K562 (cell line): ENCODE measurements at regions not wholly inside any gene's neighbourhood (a gene's known extent, or its start where the extent isn't known, plus 50 kb on each side); places are given as distances from the start of the nearest gene placed in this dataset.

Source experiments
- ATAC-seq: fragments of 200-7000 bp; cut with Tn5 transposase; 3 replicates; pipeline ENCODE4 v1.9.1; 2020; ENCODE audit warnings: moderate library complexity
- BruUV-seq: library from RNA; stranded (reverse); fragments of 400-500 nt; replicated peaks from 2 replicates; lab custom pipeline; 2021; lab: Mats Ljungman, UMichigan
- CTCF ChIA-PET: fragments of 300-600 bp; formaldehyde crosslinking; extraction: SDS; loops from one replicate; lab custom pipeline; 2021; ENCODE audit warnings: low intra/inter-chr PET ratio; lab: Yijun Ruan, JAX
- POLR2A ChIA-PET: fragments of 300-600, 350-650 bp; sonication (Branson Sonifier 250); formaldehyde crosslinking; extraction: SDS; loops from one replicate; lab custom pipeline; 2021; ENCODE audit warnings: antibody characterized with exemption, inconsistent platforms; lab: Yijun Ruan, JAX
- DNase-seq, 4 experiments: peaks; one replicate each; pipeline versions ENCODE4 v3.0.0 to v3.0.0-alpha.2; 2011 to 2018; ENCODE audit warnings: low spot score in 3 of 4, mixed read lengths in 3 of 4; ENCODE audit errors: extremely low read depth in 1 of 4
- FAIRE-seq: peaks from 2 replicates; lab custom pipeline; 2011; peaks lifted over from hg19 to GRCh38; lab: Jason Lieb, UNC
- H2AFZ ChIP-seq: 2 replicates; pipeline ENCODE4 v1.6.0; 2011; ENCODE audit warnings: low read depth, low read length, control low read depth, inconsistent platforms
- H3K27ac ChIP-seq: fragments of 200-600 bp; 3 replicates; pipeline ENCODE4 v1.8.0; 2011; ENCODE audit warnings: low read depth, mild to moderate bottlenecking, control low read depth, inconsistent platforms, low read length, moderate library complexity, mixed read lengths; ENCODE audit errors: extremely low read depth
- H3K27me3 ChIP-seq, 2 experiments: fragments of 300-600 bp in 1 of 2; 2 replicates in 1 of 2; 3 replicates in 1 of 2; pipeline versions ENCODE4 v1.6.0 to v1.8.0; 2011; ENCODE audit warnings: inconsistent platforms in 2 of 2, low read length in 2 of 2, mild to moderate bottlenecking in 1 of 2, mixed read lengths in 1 of 2, moderate library complexity in 1 of 2; ENCODE audit not compliant: control insufficient read depth in 2 of 2, insufficient read depth in 2 of 2
- H3K36me3 ChIP-seq: fragments of 300-600 bp; 3 replicates; pipeline ENCODE4 v1.8.0; 2011; ENCODE audit warnings: mild to moderate bottlenecking, low read length, inconsistent platforms; ENCODE audit not compliant: control insufficient read depth, insufficient read depth
- H3K4me1 ChIP-seq, 2 experiments: fragments of 200-600 bp in 1 of 2; replicated peaks in 1 of 2; 2 replicates in 1 of 2; 3 replicates in 1 of 2; pipeline versions ENCODE4 v1.5.1 to v1.8.0; 2011; ENCODE audit warnings: inconsistent platforms in 2 of 2, low read length in 2 of 2, mild to moderate bottlenecking in 1 of 2, mixed read lengths in 1 of 2, moderate library complexity in 1 of 2; ENCODE audit not compliant: control insufficient read depth in 2 of 2, insufficient read depth in 2 of 2
- H3K4me2 ChIP-seq: 2 replicates; pipeline ENCODE4 v1.6.1; 2011; ENCODE audit warnings: low read length, control low read depth, inconsistent platforms, mixed read lengths; ENCODE audit not compliant: insufficient read depth
- H3K4me3 ChIP-seq: fragments of 200-600 bp; sonication (generic), shearing (Covaris generic); 2 replicates; pipeline ENCODE4 v1.5.1; 2016; ENCODE audit warnings: control low read depth, inconsistent platforms
- H3K79me2 ChIP-seq: fragments of 200-600 bp; 3 replicates; pipeline ENCODE4 v1.8.0; 2011; ENCODE audit warnings: low read length, inconsistent platforms; ENCODE audit not compliant: control insufficient read depth, insufficient read depth
- H3K9ac ChIP-seq, 2 experiments: 2 replicates each; pipeline versions ENCODE4 v1.6.0 to v1.6.1; 2011; ENCODE audit warnings: low read depth in 2 of 2, low read length in 2 of 2, control low read depth in 1 of 2, inconsistent platforms in 1 of 2, mild to moderate bottlenecking in 1 of 2, mixed read lengths in 1 of 2; ENCODE audit not compliant: insufficient read depth in 1 of 2
- H3K9me1 ChIP-seq: one replicate; pipeline ENCODE4 v1.6.0; 2011; ENCODE audit warnings: inconsistent platforms, mild to moderate bottlenecking, low read length, moderate library complexity; ENCODE audit not compliant: control insufficient read depth, insufficient read depth
- H3K9me3 ChIP-seq: replicated peaks from 2 replicates; pipeline ENCODE4 v1.5.1; 2011; ENCODE audit warnings: low read depth, low read length, inconsistent platforms; ENCODE audit not compliant: control insufficient read depth, insufficient read depth
- H4K20me1 ChIP-seq: replicated peaks from 2 replicates; pipeline ENCODE4 v1.6.1; 2011; ENCODE audit warnings: low read length, inconsistent platforms, mixed read lengths; ENCODE audit not compliant: control insufficient read depth, insufficient read depth
- ATF1 ChIP-seq, 2 experiments: fragments of 450-650 bp in 1 of 2; IDR thresholded peaks; 2 replicates each; pipeline ENCODE4 v1.6.1; 2016; ENCODE audit warnings: missing compliant biosample characterization in 1 of 2, missing genetic modification characterization in 1 of 2
- BRF1 ChIP-seq: IDR thresholded peaks from 3 replicates; pipeline ENCODE4 v1.6.1; 2011; ENCODE audit warnings: borderline replicate concordance, mild to moderate bottlenecking; ENCODE audit not compliant: insufficient read length; ENCODE audit errors: extremely low read depth
- CTBP1 ChIP-seq: fragments of 450-650 bp; IDR thresholded peaks from 2 replicates; pipeline ENCODE4 v1.6.1; 2016; ENCODE audit warnings: borderline replicate concordance
- HOXB6 ChIP-seq: fragments of 250-450 bp; sonication (Bioruptor Pico); IDR thresholded peaks from 2 replicates; pipeline ENCODE4 v1.5.1; 2022; ENCODE audit warnings: mild to moderate bottlenecking, borderline replicate concordance
- MXI1 ChIP-seq: IDR thresholded peaks from 2 replicates; pipeline ENCODE4 v1.6.1; 2011; ENCODE audit warnings: low read depth, mild to moderate bottlenecking, improper control_type of control experiment, low read length
- NFIX ChIP-seq: fragments of 250-450 bp; sonication (Bioruptor Pico); IDR thresholded peaks from 2 replicates; pipeline ENCODE4 v1.4.0; 2020; ENCODE audit warnings: low read depth, mild to moderate bottlenecking, moderate library complexity
- NR2C1 ChIP-seq, 2 experiments: fragments of 450-650 bp; IDR thresholded peaks; 2 replicates each; pipeline ENCODE4 v1.6.1; 2017; ENCODE audit warnings: mild to moderate bottlenecking in 2 of 2, antibody characterized with exemption in 1 of 2, inconsistent platforms in 1 of 2, missing compliant biosample characterization in 1 of 2, missing genetic modification characterization in 1 of 2
- POLR2AphosphoS5 ChIP-seq: IDR thresholded peaks from 2 replicates; pipeline ENCODE4 v1.6.1; 2011; ENCODE audit warnings: mild to moderate bottlenecking, low read depth, low read length, moderate library complexity; ENCODE audit not compliant: control insufficient read depth, insufficient read depth
- WGBS: fragments of 100-300 bp; shearing (Covaris generic); methylation state at CpG from one replicate; pipeline ENCODE4 v1.1.6; 2016; ENCODE audit warnings: low coverage, mixed read lengths; ENCODE audit not compliant: insufficient coverage; ENCODE audit errors: missing lambda C conversion rate; 5-methylcytosine and 5-hydroxymethylcytosine counted together
- in situ Hi-C: fragments of 300-500 bp; cut with MboI; formaldehyde crosslinking; loops from 4 replicates; pipeline ENCODE4 v1.15.0; 2018; ENCODE audit warnings: inconsistent platforms, mixed read lengths
- intact Hi-C: fragments of 100-400 bp; cut with micrococcal nuclease; formaldehyde crosslinking; loops from 2 replicates; pipeline ENCODE4 v1.14.2; 2022
- TF ChIP-seq, protein P1 (sequence below): IDR thresholded peaks from 2 replicates; pipeline ENCODE4 v1.6.1; 2011; ENCODE audit warnings: borderline replicate concordance, low read depth, mild to moderate bottlenecking, moderate library complexity, low read length; ENCODE audit not compliant: insufficient read depth, poor library complexity, severe bottlenecking

DNA sequence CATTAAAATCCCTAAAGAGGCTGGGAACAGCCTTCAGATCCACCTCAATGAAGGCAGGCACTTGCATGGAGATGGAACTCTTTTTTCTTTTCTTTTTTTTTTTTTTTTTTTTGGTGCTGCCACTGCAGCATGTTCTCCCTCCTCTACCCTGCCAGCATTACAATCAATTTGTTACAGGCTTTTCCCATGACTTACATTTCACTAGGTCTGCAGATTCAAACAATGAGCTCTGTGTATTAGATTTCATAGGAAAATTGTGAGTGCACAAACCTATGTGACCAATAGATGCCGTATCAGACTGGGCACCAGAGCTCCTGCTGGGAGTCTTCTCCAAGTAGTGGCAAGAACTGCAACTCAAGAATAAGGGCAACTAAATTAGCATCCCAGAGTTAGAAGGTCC lies 63.8 kb upstream of the GABRQ start:
- H2AFZ ChIP-seq, result no peak overlapping the region
- POLR2A ChIA-PET, result no interaction called here
- no peak overlapping the region for H3K9ac ChIP-seq
- no peak for FAIRE-seq
- no TSS peak for BruUV-seq
- no peaks in the 10 kb centered on the region for H3K27me3 ChIP-seq
- H3K9me1 ChIP-seq, result no peaks in the 10 kb centered on the region
- 100% methylated on average over 1 of the region's 1 CpG for whole genome bisulfite sequencing
- DNase-seq, result no peak
- in situ Hi-C loops, result no loop called here
- H3K9me3 ChIP-seq, result no peaks in the 10 kb centered on the region
- TF ChIP-seq BRF1, result no peak
- TF ChIP-seq POLR2AphosphoS5, result no peak
- TF ChIP-seq ATF1 (CRISPR knock-in tag; IDR thresholded peaks at IDR 0.05), result no peak
- TF ChIP-seq ATF1 (tag; IDR thresholded peaks at IDR 0.05), result no peak
- TF ChIP-seq CTBP1, result no peak
- TF ChIP-seq MXI1, result no peak
- TF ChIP-seq HOXB6 (CRISPR knock-in tag), result no peak
- no peak for TF ChIP-seq NFIX
- TF ChIP-seq, protein P1, sequence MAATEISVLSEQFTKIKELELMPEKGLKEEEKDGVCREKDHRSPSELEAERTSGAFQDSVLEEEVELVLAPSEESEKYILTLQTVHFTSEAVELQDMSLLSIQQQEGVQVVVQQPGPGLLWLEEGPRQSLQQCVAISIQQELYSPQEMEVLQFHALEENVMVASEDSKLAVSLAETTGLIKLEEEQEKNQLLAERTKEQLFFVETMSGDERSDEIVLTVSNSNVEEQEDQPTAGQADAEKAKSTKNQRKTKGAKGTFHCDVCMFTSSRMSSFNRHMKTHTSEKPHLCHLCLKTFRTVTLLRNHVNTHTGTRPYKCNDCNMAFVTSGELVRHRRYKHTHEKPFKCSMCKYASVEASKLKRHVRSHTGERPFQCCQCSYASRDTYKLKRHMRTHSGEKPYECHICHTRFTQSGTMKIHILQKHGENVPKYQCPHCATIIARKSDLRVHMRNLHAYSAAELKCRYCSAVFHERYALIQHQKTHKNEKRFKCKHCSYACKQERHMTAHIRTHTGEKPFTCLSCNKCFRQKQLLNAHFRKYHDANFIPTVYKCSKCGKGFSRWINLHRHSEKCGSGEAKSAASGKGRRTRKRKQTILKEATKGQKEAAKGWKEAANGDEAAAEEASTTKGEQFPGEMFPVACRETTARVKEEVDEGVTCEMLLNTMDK, result no peak
- TF ChIP-seq NR2C1 (IDR thresholded peaks at IDR 0.05), result no peak
- TF ChIP-seq NR2C1 (tag; IDR thresholded peaks at IDR 0.05), result no peak
- CTCF ChIA-PET, result no interaction called here
- H3K4me2 ChIP-seq, result no peak overlapping the region
- H3K27ac ChIP-seq, result no peak overlapping the region
- H3K36me3 ChIP-seq, result no peaks in the 10 kb centered on the region
- no peak overlapping the region for H3K4me3 ChIP-seq
- intact Hi-C loops, result no loop called here
- no peak for ATAC-seq
- H3K4me1 ChIP-seq, result no peaks in the 10 kb centered on the region
- no peaks in the 10 kb centered on the region for H4K20me1 ChIP-seq
- H3K79me2 ChIP-seq, result no peaks in the 10 kb centered on the region
